HL-60 (cell line): ENCODE measurements at regions not wholly inside any gene's neighbourhood (a gene's known extent, or its start where the extent isn't known, plus 50 kb on each side); places are given as distances from the start of the nearest gene placed in this dataset.

Experiments used
- SPI1 ChIP-seq: IDR thresholded peaks from 2 replicates; pipeline ENCODE4 v1.6.1; 2012; ENCODE audit warnings: low read depth, mild to moderate bottlenecking, borderline replicate concordance
- TF ChIP-seq, protein P1 (sequence below): IDR thresholded peaks from one replicate; pipeline ENCODE4 v1.5.1; 2011; ENCODE audit warnings: low read length, control low read depth, inconsistent platforms; ENCODE audit not compliant: insufficient read depth

DNA sequence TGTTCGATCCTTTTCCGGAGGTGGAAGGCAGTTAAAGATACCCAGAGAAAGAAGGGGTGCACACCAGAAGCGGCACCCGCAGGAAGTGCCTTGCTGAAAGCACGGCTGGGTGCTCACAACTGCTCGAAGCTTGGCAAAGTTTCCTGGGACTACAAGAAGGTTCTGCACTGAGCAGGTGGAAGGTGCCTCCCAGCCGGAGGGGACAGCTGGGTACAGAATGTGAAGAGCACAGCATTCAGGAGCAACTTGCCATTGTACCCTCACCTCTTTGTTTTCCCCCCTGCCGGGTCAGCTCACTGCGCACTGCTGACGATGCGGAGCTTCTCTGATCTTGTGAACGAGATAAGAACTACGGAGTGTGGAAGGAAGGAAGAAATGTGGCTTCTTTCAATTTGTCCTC is 289.2 kb downstream of the FBXW7 start:
- TF ChIP-seq, protein P1, sequence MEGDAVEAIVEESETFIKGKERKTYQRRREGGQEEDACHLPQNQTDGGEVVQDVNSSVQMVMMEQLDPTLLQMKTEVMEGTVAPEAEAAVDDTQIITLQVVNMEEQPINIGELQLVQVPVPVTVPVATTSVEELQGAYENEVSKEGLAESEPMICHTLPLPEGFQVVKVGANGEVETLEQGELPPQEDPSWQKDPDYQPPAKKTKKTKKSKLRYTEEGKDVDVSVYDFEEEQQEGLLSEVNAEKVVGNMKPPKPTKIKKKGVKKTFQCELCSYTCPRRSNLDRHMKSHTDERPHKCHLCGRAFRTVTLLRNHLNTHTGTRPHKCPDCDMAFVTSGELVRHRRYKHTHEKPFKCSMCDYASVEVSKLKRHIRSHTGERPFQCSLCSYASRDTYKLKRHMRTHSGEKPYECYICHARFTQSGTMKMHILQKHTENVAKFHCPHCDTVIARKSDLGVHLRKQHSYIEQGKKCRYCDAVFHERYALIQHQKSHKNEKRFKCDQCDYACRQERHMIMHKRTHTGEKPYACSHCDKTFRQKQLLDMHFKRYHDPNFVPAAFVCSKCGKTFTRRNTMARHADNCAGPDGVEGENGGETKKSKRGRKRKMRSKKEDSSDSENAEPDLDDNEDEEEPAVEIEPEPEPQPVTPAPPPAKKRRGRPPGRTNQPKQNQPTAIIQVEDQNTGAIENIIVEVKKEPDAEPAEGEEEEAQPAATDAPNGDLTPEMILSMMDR, result no peak
- no peak for TF ChIP-seq SPI1
